Osteocyte (in vitro differentiated cells): ENCODE measurements at regions not wholly inside any gene's neighbourhood (a gene's known extent, or its start where the extent isn't known, plus 50 kb on each side); places are given as distances from the start of the nearest gene placed in this dataset.

ENCODE experiments used
- DNase-seq: peaks from one replicate; pipeline ENCODE4 v3.0.0; 2021; ENCODE audit warnings: mixed read lengths; ENCODE audit not compliant: unreplicated experiment; ENCODE audit errors: extremely low spot score
- H3K27ac Mint-ChIP-seq: one replicate; pipeline ENCODE4 v1.8.0; 2021; ENCODE audit warnings: mild to moderate bottlenecking, mixed read lengths; ENCODE audit not compliant: unreplicated experiment
- H3K27me3 Mint-ChIP-seq: one replicate; pipeline ENCODE4 v1.8.0; 2021; ENCODE audit warnings: mixed read lengths; ENCODE audit not compliant: unreplicated experiment
- H3K36me3 Mint-ChIP-seq: one replicate; pipeline ENCODE4 v1.8.0; 2021; ENCODE audit warnings: mixed read lengths; ENCODE audit not compliant: unreplicated experiment
- H3K4me1 Mint-ChIP-seq: one replicate; pipeline ENCODE4 v1.8.0; 2021; ENCODE audit warnings: mixed read lengths; ENCODE audit not compliant: unreplicated experiment
- H3K4me3 Mint-ChIP-seq: one replicate; pipeline ENCODE4 v1.8.0; 2021; ENCODE audit warnings: mild to moderate bottlenecking, moderate library complexity, mixed read lengths; ENCODE audit not compliant: unreplicated experiment
- H3K9me3 Mint-ChIP-seq: one replicate; pipeline ENCODE4 v1.8.0; 2021; ENCODE audit warnings: mixed read lengths; ENCODE audit not compliant: unreplicated experiment
- TF ChIP-seq, protein P1 (sequence below): fragments of 200-600 bp; sonication (generic); IDR thresholded peaks from 2 replicates; pipeline ENCODE4 v1.5.0; 2021; ENCODE audit warnings: antibody characterized with exemption, mild to moderate bottlenecking, moderate library complexity

DNA sequence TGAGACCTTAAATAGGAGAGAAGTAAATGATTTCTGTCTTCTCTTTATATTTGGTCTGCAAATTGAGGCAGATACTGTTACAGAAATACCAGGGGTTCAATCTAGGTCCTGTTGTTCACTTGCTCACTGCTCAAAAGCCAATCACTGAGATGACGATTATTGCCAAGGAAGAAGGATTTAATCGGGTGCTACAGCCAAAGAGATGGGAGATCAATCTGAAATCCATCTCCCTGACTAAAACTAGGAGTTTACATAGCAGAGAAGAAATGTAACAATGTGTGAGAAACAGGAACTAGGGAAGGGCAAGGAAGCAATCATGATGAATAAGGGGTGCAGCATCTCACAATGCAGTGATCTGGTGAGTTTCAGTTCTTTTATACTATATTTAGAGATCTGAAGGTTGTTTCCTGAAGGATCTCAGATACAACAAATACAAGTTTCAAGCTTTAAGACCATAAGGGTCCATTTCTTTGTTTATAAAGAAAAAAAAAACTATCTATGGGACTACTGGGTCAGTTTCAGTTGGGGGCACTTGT lies 117.9 kb upstream of the FAM9B start:
- no peak for DNase-seq
- no peak overlapping the region for H3K4me3 Mint-ChIP-seq
- no peaks in the 10 kb centered on the region for H3K27me3 Mint-ChIP-seq
- H3K9me3 Mint-ChIP-seq: peaks cover 35% of the 10 kb centered on the region
- no peak overlapping the region for H3K27ac Mint-ChIP-seq
- peaks cover 49% of the 10 kb centered on the region for H3K4me1 Mint-ChIP-seq
- TF ChIP-seq, protein P1, sequence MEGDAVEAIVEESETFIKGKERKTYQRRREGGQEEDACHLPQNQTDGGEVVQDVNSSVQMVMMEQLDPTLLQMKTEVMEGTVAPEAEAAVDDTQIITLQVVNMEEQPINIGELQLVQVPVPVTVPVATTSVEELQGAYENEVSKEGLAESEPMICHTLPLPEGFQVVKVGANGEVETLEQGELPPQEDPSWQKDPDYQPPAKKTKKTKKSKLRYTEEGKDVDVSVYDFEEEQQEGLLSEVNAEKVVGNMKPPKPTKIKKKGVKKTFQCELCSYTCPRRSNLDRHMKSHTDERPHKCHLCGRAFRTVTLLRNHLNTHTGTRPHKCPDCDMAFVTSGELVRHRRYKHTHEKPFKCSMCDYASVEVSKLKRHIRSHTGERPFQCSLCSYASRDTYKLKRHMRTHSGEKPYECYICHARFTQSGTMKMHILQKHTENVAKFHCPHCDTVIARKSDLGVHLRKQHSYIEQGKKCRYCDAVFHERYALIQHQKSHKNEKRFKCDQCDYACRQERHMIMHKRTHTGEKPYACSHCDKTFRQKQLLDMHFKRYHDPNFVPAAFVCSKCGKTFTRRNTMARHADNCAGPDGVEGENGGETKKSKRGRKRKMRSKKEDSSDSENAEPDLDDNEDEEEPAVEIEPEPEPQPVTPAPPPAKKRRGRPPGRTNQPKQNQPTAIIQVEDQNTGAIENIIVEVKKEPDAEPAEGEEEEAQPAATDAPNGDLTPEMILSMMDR: no peak
- no peaks in the 10 kb centered on the region for H3K36me3 Mint-ChIP-seq

DNA sequence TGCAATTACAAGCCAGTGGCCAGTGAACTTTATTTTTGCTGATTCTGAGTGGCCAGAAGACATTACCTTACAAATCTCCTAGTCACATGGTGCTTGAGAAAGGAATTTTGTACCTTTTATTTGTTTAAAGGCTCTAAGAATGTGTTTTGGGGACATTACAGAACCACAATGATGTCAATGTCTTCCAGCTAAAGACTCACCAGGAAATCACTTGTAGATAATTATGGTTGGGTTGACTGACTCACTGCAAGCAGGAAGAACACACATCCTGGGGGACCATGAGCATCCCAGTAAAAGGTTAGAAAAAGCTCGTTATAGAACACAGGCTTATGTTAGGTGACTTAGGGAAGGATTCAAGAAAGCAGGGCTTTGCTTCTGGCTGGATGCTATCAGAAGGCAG lies 119.4 kb upstream of the FAM9B start:
- no peak overlapping the region for H3K27ac Mint-ChIP-seq
- no peak for DNase-seq
- TF ChIP-seq, protein P1: no peak

DNA sequence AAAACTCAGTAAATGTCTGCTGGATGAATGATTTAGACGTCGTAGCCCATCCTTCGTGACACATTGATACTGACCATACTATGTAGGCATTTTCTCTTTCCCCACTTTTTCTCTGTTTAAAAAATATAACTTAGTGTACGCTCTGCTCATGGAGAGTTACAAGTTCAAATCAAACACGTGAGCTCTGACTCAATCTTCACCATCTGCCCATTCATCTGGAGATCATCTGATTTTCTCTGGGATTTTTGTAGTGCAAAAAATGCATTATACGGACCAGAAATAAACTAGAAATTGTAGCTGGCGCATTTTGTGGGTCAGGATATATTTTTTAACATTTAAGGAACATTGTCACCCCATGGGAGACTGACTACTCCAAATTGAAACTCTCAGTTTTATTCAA lies 124.7 kb upstream of the FAM9B start:
- H3K9me3 Mint-ChIP-seq: peaks cover 21% of the 10 kb centered on the region
- TF ChIP-seq, protein P1: no peak
- DNase-seq: no peak
- no peak overlapping the region for H3K4me3 Mint-ChIP-seq
- H3K36me3 Mint-ChIP-seq: no peaks in the 10 kb centered on the region
- no peaks in the 10 kb centered on the region for H3K27me3 Mint-ChIP-seq
- H3K27ac Mint-ChIP-seq: no peak overlapping the region
- peaks cover 12% of the 10 kb centered on the region for H3K4me1 Mint-ChIP-seq

More for the DNA sequence above, 119.4 kb upstream of the FAM9B start:
- peaks cover 35% of the 10 kb centered on the region for H3K4me1 Mint-ChIP-seq
- no peaks in the 10 kb centered on the region for H3K27me3 Mint-ChIP-seq
- peaks cover 35% of the 10 kb centered on the region for H3K9me3 Mint-ChIP-seq
- H3K4me3 Mint-ChIP-seq: no peak overlapping the region
- H3K36me3 Mint-ChIP-seq: no peaks in the 10 kb centered on the region

DNA sequence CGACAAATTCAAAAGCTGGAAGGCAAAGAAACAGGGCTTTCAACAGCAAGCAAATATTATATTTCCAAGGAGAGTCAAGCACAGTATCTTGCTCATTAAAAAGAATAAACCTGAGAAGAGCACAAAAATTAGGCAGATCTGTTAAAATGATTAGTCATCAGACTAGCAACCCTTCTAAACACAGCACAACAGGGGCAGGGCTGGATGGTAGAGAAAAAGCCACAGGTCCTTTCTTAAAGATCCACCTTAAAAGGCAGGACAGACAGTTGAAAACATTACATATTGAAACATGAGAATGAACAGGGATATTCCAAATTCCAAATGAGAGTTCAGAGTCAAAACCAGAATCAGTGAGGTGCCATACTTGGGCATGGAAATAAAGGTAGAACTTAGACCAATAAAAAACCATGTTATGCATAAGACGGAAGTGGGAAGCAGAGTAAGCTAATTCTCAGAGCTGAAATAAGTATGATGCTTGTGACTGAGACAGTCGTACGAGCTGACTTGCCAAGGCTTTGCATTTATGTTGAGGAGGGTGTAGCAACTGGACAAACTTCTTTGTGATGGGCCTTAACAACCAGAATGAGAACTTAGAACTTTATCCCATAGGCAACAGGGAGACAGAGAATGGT lies 126.9 kb upstream of the FAM9B start:
- no peak overlapping the region for H3K4me3 Mint-ChIP-seq
- no peak overlapping the region for H3K27ac Mint-ChIP-seq
- DNase-seq: no peak
- TF ChIP-seq, protein P1: no peak
- H3K4me1 Mint-ChIP-seq: peaks cover 22% of the 10 kb centered on the region
- H3K36me3 Mint-ChIP-seq: no peaks in the 10 kb centered on the region
- peaks cover 21% of the 10 kb centered on the region for H3K9me3 Mint-ChIP-seq
- H3K27me3 Mint-ChIP-seq: no peaks in the 10 kb centered on the region

DNA sequence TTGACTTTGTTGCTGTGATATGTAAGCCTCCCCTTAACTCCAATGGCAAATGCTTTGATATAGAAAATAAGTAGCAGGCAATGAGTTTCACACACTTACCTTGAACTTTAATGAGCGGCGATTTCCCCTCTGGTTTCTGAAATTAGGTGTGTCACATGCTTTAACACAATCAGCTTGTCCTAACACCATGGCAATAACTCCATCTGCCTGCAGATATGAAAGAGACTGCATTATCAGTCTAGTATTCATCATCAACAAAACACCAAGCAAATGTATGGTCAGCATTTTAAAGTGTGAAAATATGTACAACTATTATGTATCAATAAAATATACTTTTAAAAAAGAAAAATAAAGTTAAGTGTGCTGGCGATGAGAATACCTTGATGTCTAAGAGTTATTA lies 128.8 kb upstream of the FAM9B start:
- H3K9me3 Mint-ChIP-seq: peaks cover 23% of the 10 kb centered on the region
- TF ChIP-seq, protein P1: no peak
- H3K27me3 Mint-ChIP-seq: no peaks in the 10 kb centered on the region
- no peak overlapping the region for H3K4me3 Mint-ChIP-seq
- H3K36me3 Mint-ChIP-seq: no peaks in the 10 kb centered on the region
- no peak for DNase-seq
- H3K27ac Mint-ChIP-seq: no peak overlapping the region
- peaks cover 22% of the 10 kb centered on the region for H3K4me1 Mint-ChIP-seq
